Stomach (tissue), 4 donors: ENCODE measurements at regions not wholly inside any gene's neighbourhood (a gene's known extent, or its start where the extent isn't known, plus 50 kb on each side); places are given as distances from the start of the nearest gene placed in this dataset.

Experiments used
- CTCF ChIP-seq, 7 experiments: fragments of 450-650 bp in 4 of 7; fragments of 200-600 bp in 3 of 7; sonication (generic) in 3 of 7; IDR thresholded peaks; one replicate each; pipeline ENCODE4 v1.5.1; 2016 to 2019; ENCODE audit warnings: antibody characterized with exemption in 7 of 7, control low read depth in 2 of 7, mild to moderate bottlenecking in 1 of 7
- POLR2A ChIP-seq, 4 donors: fragments of 450-650 bp; IDR thresholded peaks; one replicate each; pipeline ENCODE4 v1.6.1; 2016; ENCODE audit warnings: antibody characterized with exemption in 4 of 4, control low read depth in 2 of 4, mild to moderate bottlenecking in 1 of 4, moderate library complexity in 1 of 4
- POLR2AphosphoS5 ChIP-seq, 3 donors: sonication (generic); formaldehyde crosslinking; IDR thresholded peaks; one replicate each; pipeline ENCODE4 v1.6.1; 2016; ENCODE audit warnings: antibody characterized with exemption in 3 of 3

- TF ChIP-seq CTCF (IDR thresholded peaks at IDR 0.05) = no peak
- no peak for TF ChIP-seq POLR2A (IDR thresholded peaks at IDR 0.05)
- no peak for TF ChIP-seq POLR2AphosphoS5 (IDR thresholded peaks at IDR 0.05)
Measured at GRCh38 chr10:62639144-62639543, 165.4 kb upstream of the ADO start.
